ENCODE measurements at regions not wholly inside any gene's neighbourhood (a gene's known extent, or its start where the extent isn't known, plus 50 kb on each side); places are given as distances from the start of the nearest gene placed in this dataset.

- DNase-seq (ENCODE audit: low read depth in 2 of 3, low spot score in 1 of 3) = no peak
Observed at GRCh38 chr1:70887936-70888335, 159.7 kb downstream of the PTGER3 start.

- no peak for DNase-seq (ENCODE audit: low read depth in 2 of 3, low spot score in 1 of 3)
Observed at GRCh38 chr1:70888722-70889121, 158.9 kb downstream of the PTGER3 start.

GRCh38 chr1:70890408-70890807 is 157.2 kb downstream of the PTGER3 start:
- no peak for DNase-seq (ENCODE audit: low read depth in 2 of 3, low spot score in 1 of 3)

- no peak for DNase-seq (ENCODE audit: low read depth in 2 of 3, low spot score in 1 of 3)
Observed at GRCh38 chr1:70891051-70891843, 156.4 kb downstream of the PTGER3 start.

GRCh38 chr1:70892140-70892539 is 155.5 kb downstream of the PTGER3 start:
- DNase-seq (ENCODE audit: low read depth in 2 of 3, low spot score in 1 of 3) = no peak

- DNase-seq (ENCODE audit: low read depth in 2 of 3, low spot score in 1 of 3) = no peak
Observed at GRCh38 chr1:70892930-70893329, 154.7 kb downstream of the PTGER3 start.

GRCh38 chr1:70893381-70893780 is 154.2 kb downstream of the PTGER3 start:
- no peak for DNase-seq (ENCODE audit: low read depth in 2 of 3, low spot score in 1 of 3)

- DNase-seq (ENCODE audit: low read depth in 2 of 3, low spot score in 1 of 3) = no peak
Observed at GRCh38 chr1:70895531-70895930, 152.1 kb downstream of the PTGER3 start.

GRCh38 chr1:70896224-70896623 is 151.4 kb downstream of the PTGER3 start:
- DNase-seq (ENCODE audit: low read depth in 2 of 3, low spot score in 1 of 3) = no peak

GRCh38 chr1:70897273-70897672 is 150.3 kb downstream of the PTGER3 start:
- DNase-seq (ENCODE audit: low read depth in 2 of 3, low spot score in 1 of 3) = no peak

- DNase-seq (ENCODE audit: low read depth in 2 of 3, low spot score in 1 of 3) = no peak
Observed at GRCh38 chr1:70899735-70900134, 147.9 kb downstream of the PTGER3 start.

GRCh38 chr1:70902211-70902610 is 145.4 kb downstream of the PTGER3 start:
- DNase-seq (ENCODE audit: low read depth in 2 of 3, low spot score in 1 of 3) = no peak

- DNase-seq (ENCODE audit: low read depth in 2 of 3, low spot score in 1 of 3) = no peak
Observed at GRCh38 chr1:70906800-70907199, 140.8 kb downstream of the PTGER3 start.

GRCh38 chr1:70907563-70908310 is 139.9 kb downstream of the PTGER3 start:
- DNase-seq (ENCODE audit: low read depth in 2 of 3, low spot score in 1 of 3) = no peak

- DNase-seq (ENCODE audit: low read depth in 2 of 3, low spot score in 1 of 3) = no peak
Observed at GRCh38 chr1:70909262-70909822, 138.3 kb downstream of the PTGER3 start.

GRCh38 chr1:70910013-70910412 is 137.6 kb downstream of the PTGER3 start:
- no peak for DNase-seq (ENCODE audit: low read depth in 2 of 3, low spot score in 1 of 3)

GRCh38 chr1:70911861-70912260 is 135.8 kb downstream of the PTGER3 start:
- no peak for DNase-seq (ENCODE audit: low read depth in 2 of 3, low spot score in 1 of 3)

GRCh38 chr1:70914224-70914623 is 133.4 kb downstream of the PTGER3 start:
- no peak for DNase-seq (ENCODE audit: low read depth in 2 of 3, low spot score in 1 of 3)

GRCh38 chr1:70915258-70916033 is 132.2 kb downstream of the PTGER3 start:
- DNase-seq (ENCODE audit: low read depth in 2 of 3, low spot score in 1 of 3) = no peak

GRCh38 chr1:70916034-70916427 is 131.6 kb downstream of the PTGER3 start:
- no peak for DNase-seq (ENCODE audit: low read depth in 2 of 3, low spot score in 1 of 3)

- DNase-seq (ENCODE audit: low read depth in 2 of 3, low spot score in 1 of 3) = no peak
Observed at GRCh38 chr1:70919706-70920323, 127.8 kb downstream of the PTGER3 start.
